NCI-H1417 treated with DMSO at 0.1 percent for 48 hours (cell line): ENCODE measurements at regions not wholly inside any gene's neighbourhood (a gene's known extent, or its start where the extent isn't known, plus 50 kb on each side); places are given as distances from the start of the nearest gene placed in this dataset.
A peak's percentile ranks its signal among the peaks of the same experiment; 100 is the strongest.

ENCODE experiments used
- DNase-seq: peaks from one replicate; lab custom pipeline; 2025; lab: John Stamatoyannopoulos, UW

DNA sequence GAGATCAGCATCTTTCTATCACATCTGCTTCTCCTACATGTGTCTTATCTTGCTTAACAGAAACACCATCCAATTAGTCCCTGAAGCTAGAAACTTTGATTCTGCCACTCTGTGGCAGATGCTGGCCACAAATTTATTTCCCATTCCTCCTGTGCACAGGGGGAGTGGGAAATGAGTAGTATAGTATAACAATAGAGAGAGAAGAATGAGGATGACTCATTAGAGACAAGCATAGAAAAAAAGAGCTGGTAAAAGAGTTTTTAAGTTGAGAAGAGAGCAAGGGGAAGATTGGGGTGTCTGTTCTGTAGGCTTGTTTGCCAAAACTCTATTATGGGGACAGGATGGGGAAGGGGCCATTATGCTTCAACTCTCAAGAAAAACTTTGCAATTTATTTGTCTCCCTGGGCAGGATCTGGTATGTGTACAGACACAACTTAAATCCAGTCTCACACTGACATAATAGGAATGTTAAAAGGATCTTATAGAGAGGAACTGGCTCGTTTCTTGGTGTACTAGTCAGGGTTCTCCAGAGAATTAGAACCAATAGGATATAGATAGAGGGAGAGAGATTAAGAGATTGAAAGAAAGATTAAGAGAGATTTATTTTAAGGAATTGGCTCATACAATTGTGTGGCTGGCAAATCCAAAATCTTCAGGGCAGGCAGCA is 142.6 kb upstream of the CPSF6 start:
- DNase-seq: no peak

DNA sequence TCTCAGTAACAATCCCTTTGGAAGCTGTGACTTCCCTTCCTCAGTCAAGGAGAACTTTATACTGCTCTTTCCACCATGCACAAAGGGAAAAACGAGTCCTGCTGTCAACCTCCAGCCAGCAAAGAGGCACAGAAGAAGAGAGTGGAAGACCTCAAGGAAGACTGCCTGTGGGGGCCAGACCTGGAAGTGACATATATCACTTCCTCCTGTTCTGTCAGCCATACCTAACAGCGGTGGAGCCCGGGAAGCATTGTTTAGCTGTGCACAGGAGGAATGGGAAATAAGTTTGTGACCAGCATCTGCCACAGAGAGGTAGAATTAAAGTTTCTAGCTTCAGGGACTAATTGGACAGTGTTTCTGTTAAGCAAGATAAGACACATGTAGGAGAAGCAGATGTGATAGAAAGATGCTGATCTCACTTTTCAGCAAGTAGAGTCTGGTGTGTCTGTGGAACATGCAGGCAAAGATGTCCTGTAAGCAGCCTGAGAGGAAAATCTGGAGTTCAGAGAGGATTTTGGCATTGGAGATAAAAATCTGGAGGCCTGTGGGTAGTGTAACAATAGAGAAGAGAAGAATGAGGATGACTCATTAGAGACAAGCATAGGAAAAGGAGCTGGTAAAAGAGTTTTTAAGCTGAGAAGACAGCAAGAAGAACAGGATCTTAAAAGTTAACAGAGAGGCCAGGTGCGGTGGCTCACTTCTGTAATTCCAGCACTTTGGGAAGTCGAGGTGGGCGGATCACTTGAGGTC is 141.6 kb upstream of the CPSF6 start:
- DNase-seq: no peak

DNA sequence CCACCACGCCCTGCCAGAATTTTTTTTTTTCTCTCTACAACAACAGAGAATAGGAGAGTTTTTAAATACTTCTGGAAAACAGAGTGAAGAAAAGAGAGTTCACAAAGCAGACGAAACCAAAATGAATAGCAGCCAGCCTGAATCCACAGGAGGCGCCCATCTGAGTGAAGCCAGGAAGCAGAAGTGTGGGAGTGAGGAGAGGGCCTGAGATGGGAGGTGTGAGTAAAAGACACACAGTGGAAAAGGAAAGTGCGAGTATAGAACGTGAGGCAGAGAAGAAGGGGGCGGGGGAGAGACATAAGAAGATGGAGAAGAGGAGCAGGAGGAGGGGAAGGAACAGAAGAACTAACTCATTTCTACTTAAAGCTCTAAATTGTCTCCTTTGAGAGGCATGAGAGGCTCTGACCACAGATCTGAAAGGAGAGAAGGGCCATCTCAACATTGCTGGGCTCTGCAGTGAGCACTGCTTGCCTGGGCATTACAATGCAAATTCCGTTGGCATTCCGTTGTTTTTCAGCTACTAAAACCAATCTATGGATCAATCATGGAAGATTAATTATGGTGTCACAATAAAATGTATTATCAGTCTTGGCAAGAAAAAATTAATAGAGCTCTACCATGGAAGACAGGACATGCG is 140.1 kb upstream of the CPSF6 start:
- no peak for DNase-seq

DNA sequence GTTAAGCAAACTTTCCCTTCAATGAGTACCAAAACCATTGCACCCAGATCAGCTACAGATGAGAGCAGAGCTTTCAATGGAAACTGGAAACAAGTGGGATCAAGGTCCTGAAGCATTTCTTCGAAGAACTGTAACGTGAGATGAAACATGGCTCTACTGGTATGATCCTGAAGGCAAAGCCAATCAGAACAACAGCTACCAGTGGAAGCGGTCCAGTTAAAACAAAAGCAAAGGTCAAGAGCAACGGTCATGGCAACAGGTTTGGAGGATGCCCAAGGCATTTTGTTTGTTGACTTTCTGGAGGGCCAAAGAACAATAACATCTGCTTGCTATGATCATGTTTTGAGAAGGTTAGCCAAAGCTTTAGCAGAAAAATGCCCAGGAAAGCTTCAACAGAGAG is 137.9 kb upstream of the CPSF6 start:
- no peak for DNase-seq

DNA sequence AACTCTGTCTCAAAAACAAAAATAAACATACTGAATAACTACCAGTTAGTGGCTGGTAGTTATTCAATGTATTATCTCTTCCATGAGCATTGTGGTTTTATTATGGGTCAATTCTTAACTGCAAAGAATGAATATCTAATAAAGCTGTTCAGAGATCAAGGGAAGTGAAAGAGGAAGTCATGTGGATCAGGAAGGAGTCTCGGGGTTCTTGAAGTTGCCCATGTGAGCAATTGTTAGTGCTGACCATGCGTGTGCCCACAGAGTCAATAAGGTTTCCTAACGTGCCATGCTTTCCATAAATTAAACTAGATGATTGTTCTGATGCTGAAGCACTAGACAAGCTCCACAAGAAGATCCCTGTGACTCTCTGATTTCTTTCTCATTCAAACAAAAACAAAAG is 136.5 kb upstream of the CPSF6 start:
- DNase-seq: no peak

DNA sequence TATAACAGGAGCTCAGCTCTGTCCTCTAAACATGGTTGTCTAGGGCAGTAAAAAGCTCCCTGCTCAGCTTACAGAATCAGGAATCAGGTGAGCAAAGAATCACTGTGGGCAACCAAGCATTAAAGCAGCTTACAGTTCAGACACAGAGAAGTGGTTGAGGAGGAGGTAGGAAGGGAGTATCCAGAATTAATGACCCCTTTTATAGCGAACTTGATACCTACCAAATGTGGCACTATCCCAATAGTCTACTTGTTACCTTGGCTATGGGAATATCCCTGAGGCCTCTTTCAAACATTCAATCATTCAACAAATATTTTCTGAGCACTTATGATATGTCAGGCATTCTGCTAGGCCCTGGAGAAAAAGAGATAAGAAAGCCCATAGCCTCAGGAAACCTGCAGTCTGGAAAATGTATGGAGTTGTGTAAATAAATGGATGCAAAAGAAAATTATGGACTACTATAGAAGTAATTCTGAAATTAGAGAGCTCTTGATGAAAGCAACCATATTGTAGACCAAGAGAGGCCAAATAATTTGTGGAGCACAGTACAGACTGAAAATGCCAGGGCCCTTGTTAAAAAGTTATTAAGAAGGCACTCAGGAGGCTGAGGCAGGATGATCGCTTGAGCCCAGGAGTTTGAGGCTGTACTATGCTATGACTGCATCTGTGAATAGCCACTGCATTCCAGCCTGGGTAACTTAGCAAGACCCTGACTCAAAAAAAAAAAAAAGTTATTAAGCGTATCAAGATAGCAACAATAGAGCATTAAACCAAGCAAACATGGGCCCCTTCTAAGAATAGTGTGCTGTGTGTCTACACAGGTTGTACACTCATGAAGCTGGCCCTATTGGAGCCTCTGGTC is 134.0 kb upstream of the CPSF6 start:
- DNase-seq: no peak

DNA sequence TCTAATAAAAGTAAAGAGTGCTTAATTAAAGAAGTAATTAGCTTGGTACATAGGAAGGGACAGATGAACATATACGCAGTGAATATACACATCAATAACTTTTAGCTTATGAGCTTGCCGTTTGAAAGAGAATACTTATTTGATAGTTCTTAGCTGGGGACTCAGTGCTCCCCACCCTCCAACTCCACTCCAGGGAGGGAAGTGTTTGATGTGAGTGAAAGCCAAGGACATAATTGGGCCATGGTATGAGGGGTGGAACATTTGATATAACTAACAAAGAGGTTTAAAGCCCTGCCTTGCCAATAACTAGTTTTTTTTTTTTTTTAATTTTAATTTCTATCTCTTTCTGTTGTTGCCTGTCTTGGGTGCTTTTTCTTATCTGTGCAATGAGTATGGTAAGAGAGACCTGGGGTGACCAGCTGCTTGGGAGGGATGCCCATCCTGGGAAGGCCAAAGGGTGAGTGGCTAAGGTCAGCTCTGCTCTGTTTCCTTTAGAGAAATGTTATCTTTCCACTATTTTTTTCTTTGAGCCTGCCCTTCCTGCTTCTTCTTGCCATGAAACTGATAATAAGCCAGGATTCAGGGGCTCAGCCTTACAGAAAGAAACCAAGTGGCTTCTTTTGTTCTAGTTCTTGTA is 132.8 kb upstream of the CPSF6 start:
- DNase-seq: no peak

DNA sequence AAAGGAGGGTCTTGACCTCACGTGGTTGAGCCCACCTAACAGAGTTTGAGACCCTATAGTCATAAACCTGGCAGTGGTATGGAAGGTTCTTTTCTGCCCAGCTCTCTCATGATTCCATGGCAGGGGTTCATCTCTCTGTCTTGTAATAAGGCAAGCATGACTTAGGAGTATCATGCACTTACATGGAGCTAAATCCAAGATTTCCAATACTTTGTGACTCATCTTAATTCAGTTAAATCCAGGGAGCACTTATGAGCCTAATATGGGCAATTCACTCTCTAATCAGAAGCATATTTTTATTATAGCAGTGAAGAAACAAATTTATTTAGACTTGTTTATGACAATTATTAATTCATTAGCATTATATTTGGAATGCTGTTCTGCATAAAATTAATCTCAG is 131.8 kb upstream of the CPSF6 start:
- no peak for DNase-seq

DNA sequence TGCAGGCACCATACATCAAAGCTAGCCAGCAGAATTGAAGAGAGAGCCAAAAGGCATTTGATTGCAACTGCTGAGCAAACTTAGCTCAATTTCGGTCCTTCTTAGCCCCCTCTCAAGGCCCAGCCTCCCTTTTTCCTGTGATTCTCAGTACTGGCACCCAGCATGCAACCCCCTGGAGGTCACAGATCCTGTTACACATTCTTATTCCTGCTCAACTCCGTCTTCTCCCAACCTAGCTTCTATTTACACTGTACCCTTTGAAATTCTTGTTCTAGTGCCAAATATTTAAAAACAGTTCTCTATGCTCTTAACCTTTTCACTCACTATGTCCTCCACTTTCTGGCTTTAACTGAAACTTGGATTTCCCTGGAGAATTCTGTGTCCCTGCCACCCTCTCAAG is 131.3 kb upstream of the CPSF6 start:
- DNase-seq: no peak

DNA sequence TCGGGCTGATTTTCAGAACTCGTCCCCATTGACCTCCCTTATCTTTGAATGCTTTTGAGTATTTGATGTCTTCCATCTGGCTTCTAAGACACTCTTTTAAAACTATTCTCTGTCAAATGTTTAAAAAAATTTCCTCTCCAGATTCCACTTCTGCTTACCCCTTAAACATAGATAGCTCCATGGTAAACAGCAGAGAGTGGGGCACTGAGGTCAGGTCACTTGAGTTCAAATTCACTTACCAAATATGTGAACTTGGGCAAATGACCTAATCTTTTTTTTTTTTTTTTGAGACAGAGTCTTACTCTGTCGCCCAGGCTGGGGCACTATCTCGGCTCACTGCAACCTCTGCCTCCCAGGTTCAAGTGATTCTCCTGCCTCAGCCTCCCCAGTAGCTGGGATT is 126.8 kb upstream of the CPSF6 start:
- DNase-seq: no peak

DNA sequence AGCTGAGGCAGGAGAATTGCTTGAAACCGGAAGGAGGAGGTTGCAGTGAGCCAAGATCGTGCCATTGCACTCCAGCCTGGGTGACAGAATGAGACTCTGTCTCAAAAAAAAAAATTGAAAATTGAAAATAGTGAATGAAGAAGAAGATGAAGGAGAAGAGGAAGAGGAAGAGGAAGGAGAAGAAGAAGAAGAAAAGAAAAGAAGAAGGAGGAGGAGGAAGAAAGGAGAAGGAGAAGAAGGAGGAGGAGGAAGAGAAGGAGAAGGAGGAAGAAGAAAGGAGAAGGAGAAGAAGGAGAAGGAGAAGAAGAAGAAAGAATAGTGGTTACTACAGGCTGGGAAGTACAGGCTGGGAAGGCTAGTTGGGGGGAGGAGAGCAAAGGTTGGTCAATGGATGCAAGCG is 124.3 kb upstream of the CPSF6 start:
- no peak for DNase-seq

DNA sequence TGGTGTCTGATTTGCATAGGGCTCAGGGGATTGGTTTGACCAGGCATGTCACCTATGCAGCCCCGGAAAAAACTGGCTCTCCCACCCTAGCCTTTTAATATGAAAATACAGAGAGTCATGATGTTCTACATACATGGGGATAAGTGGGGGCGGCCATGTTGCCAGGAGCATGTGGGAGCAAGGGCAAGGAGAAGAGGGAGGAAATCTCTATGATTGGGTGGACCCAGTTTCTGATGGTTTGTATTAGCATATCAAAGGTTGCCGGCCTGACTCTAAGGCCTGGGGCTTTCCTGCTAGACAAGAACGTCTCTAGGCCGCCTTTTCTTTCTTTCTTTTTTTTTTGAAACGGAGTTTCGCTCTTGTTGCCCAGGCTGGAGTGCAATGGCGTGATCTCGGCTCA is 123.4 kb upstream of the CPSF6 start:
- no peak for DNase-seq

DNA sequence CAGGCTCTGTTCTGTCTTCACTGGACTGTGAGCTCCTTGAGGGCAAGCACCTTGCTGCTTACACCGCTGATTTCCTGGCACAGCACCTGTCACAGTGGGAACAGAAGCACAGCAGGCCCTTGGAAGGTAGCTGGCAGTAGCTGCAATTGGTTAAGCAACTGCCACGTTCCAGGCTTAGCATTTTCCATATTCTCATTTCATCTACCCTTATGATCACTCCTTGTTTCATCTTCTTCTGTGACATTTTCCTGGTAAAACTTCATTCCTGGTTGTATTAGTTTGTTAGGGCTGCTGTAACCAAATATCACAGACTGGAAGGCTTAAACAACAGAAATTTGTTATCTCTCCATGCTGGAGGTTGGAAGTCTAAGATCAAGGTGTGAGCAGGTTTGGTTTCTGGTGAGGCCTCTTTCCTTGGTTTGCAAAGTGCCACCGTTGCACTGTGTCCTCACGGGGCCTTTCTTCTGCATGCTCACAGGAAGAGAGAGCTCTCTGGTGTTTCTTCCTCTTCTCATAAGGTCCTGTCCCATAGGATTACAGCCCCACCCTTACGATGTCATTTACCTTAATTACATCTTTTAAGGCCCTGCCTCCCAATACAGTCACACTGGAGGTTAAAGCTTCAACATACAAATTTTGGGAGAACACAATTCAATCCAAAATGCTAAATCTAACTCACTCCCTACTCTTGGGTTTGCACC is 121.7 kb upstream of the CPSF6 start:
- no peak for DNase-seq

DNA sequence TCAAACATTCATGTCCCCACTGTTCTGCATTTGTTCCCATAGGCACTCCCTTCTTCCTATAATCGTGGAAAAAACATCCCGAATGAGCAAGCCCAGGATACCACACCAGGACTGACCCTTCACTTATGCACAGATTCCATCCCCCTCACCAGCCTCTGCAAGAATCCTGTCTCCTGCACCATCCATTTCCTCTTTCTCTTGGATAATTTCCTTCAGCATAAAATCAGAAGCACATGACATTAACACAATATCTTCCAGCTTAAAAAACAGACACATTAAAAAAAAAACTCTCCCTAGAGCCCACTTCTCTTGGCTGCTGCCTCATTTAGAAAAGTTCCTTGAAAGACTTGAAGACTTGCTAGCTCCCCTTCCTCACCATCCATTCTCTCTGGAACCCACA is 120.9 kb upstream of the CPSF6 start:
- DNase-seq: no peak

DNA sequence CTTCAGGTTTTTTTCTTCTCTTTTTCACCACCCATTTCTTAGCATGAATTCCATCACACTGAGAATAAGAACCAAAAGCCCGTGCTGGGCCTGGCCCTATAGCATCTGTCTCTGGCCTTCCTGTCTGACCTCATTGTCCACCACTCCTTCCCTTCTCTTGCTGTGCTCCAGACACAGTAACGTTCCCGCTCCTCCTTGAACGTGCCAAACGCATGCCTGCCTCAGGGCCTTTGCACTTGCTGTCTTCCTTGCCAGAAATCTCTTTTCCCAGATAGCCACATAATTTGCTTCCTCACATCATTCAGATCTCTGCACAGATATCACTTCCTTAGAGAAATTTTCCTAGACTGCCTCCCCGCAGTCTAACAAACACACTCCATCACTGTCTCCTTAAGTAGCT is 119.6 kb upstream of the CPSF6 start:
- DNase-seq: no peak

DNA sequence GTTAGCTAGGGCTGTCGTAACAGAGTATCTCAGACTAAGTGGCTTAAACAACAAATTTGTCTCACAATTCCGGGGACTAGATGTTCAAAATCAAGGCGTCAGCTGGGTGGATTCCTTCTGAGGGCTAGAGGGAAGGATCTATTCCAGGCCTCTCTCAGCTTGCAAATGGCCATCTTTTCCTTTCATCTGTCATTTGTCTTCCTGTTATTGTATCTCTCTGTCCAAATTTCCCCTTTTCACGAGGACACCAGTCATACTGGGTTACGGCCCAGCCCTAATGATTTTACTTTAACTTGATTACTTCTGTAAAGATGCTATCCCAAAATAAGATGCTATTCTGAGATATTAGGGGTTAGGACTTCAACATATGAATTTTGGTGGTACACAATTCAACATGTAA is 119.0 kb upstream of the CPSF6 start:
- no peak for DNase-seq

DNA sequence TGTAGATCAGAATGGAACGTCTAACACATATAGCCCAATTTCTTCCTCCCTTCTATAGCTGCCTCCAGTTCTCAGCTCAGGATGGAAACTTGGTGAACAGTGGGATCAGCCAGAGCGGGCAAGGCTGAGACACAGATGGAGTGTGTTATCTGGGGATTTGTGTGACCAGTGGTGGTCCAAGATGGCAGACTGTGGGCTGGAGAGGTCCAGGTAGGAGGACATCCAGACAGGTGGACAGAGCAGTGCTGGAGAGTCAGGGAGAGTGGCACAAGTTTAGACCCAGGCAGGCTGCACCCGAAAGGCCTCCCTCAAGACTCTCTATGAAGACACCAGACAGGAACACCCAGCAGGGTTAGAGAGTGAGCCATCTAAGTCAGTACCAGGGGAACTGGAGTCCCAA is 116.1 kb upstream of the CPSF6 start:
- DNase-seq: no peak

DNA sequence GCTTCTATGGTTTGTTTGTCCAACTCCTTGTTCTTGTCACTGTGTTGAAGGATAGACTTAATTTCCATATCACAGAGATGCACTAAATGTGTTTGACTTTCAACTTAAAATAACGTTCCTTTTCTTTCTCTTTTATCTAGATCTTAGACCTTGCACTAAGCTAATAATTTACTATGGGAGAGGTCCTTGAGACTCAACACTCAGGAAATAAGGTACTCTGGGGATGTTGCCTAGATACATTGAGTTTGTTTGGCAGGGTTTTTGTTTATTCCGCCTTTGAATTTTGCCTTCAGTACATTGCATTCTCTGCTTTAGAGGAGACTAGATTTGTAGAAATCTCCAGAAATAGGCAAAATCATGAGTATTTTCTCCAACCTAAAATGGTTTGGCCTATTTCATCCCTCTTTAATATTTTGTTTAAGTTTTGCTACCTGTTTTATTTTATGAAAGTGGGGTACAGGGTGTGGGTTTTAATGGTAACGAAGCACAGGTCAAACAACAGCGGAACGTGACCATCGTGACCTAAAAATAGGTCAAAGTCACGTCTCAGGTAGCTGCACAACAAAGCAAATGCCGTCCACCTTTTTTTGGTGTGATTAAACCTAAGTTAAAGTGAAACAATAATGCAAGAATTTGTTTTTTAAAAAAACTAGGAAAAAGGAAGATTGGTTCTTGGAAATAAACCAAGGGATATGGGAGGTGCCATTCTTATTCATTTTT is 115.3 kb upstream of the CPSF6 start:
- DNase-seq: peak; percentile 34

DNA sequence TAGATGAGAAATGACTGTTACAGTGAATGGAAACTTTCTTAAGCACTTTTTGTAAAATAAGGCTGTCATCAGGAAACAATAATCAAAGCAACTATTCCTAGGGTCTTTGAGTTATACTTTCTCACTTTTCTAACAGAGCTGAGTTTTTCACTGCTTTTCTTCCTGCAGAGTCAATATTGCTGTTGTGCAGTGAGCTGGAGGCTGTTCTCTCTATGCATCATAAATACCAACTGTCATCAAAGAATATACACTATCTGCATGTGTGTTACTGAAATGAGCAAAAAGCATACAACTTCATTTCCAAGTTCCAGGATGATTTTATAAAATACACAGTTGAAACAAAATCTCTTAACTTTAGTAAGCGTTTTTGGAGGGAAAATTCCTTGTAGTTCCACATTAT is 110.4 kb upstream of the CPSF6 start:
- DNase-seq: no peak

DNA sequence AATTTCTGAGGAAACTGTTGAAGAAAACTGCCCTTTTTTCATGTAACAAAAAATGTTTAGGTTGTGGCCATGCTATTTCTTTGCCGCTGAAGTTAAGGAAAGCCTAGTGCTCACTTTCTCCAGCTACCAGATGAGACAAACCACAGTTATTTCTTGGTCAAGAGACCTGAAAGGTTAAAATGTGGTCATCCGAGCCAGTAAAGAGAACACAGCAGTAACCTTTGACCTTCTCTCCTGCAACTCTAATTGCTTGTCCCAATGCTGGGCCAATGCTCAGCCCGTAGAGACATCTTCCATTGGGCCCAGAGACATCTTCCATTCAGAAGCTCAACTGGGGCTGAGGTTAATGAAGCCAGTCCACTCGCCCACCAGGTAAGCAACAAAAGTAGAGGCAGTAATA is 109.8 kb upstream of the CPSF6 start:
- no peak for DNase-seq

DNA sequence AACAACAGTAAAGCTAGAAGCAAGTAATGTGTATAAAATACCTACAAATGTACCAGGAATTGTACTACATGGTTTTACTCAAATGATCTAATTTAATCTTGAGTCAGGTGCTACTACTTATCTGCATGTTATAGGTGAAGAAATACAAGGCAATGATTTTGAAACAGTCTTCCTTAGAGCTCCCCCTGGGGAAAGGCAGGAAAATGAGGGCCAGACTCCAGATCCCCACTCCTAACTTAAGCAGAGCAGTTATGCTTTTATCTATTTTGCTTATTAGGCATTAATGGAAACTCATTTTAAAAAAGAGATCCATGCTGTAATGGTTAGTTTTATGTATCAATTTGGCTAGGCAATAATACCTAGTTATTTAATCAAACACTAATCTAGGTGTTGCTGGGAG is 109.3 kb upstream of the CPSF6 start:
- no peak for DNase-seq
